GM20431 (cell line): ENCODE measurements at regions not wholly inside any gene's neighbourhood (a gene's known extent, or its start where the extent isn't known, plus 50 kb on each side); places are given as distances from the start of the nearest gene placed in this dataset.

Experiments
- in situ Hi-C: fragments of 300-500 bp; cut with MseI, MboI; formaldehyde crosslinking; loops from one replicate; pipeline ENCODE4 v1.15.0; 2020; ENCODE audit warnings: low sequenced_read_pairs; ENCODE audit not compliant: unreplicated experiment

GRCh38 chr5:4868140-4868735 is 271.9 kb upstream of the ADAMTS16 start:
- in situ Hi-C loops, result no loop called here

DNA sequence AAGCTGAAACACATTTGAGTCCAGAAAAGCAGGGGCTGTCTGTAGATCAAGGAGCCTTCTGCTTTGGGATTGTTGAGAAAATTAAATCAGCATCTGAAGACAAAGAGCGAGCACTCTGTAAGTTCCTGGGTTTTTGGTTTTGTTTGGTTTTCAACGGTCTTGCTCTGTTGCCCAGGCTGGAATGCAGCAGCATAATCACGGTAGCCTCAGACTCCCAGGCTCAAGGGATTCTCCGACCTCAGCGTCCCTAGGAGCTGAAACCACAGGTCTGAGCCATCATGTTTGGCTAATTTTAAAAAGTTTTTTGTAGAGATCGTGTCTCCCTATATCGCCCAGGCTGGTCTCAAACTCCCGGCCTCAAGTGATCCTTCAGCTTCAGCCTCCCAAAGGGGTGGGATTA is 266.5 kb upstream of the ADAMTS16 start:
- in situ Hi-C loops, result loop anchor here (10.0 kb wide), 1 partner anchor 531 kb away; no protein-coding TSS in a partner anchor

GRCh38 chr5:4874097-4874496 is 266.0 kb upstream of the ADAMTS16 start:
- in situ Hi-C loops, result loop anchor here (10.0 kb wide), 1 partner anchor 531 kb away; no protein-coding TSS in a partner anchor

GRCh38 chr5:4875942-4876341 is 264.2 kb upstream of the ADAMTS16 start:
- in situ Hi-C loops, result loop anchor here (10.0 kb wide), 1 partner anchor 529 kb away; no protein-coding TSS in a partner anchor

- in situ Hi-C loops, result loop anchor here (10.0 kb wide), 1 partner anchor 528 kb away; no protein-coding TSS in a partner anchor
Measured at GRCh38 chr5:4876804-4877203, 263.3 kb upstream of the ADAMTS16 start.

- in situ Hi-C loops, result loop anchor here (10.0 kb wide), 1 partner anchor 527 kb away; no protein-coding TSS in a partner anchor
Measured at GRCh38 chr5:4877579-4877978, 262.6 kb upstream of the ADAMTS16 start.

GRCh38 chr5:4879075-4879474 is 261.1 kb upstream of the ADAMTS16 start:
- in situ Hi-C loops, result loop anchor here (10.0 kb wide), 1 partner anchor 526 kb away; no protein-coding TSS in a partner anchor

DNA sequence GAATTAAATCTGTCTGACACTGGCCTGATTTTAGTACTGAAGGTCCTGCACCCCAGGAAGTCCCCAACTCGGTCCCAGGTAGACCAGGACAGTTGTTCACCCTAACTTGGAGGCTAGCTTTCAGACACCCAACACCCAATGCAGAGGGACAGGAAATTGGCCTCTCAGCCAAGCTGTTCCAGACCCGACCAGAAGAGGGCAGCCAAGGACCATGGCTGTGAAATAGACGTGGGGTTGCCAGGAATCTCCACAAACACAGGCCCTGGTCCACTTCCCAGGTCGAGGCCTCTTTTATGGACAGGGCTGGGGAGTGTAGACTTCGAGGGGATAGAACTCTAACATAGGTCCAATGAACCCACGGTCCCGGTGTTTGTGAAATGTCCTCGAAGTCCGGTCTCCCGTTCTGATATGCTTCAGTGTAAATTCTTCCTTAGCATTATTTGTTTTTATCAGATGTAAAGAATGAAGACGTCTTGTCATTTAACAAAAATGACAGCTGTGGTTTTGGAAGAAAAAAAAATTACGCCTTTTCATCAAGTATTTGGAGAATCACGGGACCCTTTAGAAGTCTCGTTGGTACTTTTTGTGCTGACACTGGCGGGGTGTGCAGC is 260.3 kb upstream of the ADAMTS16 start:
- in situ Hi-C loops, result loop anchor here (10.0 kb wide), 1 partner anchor 525 kb away; no protein-coding TSS in a partner anchor

GRCh38 chr5:4880304-4880741 is 259.8 kb upstream of the ADAMTS16 start:
- in situ Hi-C loops, result no loop called here

DNA sequence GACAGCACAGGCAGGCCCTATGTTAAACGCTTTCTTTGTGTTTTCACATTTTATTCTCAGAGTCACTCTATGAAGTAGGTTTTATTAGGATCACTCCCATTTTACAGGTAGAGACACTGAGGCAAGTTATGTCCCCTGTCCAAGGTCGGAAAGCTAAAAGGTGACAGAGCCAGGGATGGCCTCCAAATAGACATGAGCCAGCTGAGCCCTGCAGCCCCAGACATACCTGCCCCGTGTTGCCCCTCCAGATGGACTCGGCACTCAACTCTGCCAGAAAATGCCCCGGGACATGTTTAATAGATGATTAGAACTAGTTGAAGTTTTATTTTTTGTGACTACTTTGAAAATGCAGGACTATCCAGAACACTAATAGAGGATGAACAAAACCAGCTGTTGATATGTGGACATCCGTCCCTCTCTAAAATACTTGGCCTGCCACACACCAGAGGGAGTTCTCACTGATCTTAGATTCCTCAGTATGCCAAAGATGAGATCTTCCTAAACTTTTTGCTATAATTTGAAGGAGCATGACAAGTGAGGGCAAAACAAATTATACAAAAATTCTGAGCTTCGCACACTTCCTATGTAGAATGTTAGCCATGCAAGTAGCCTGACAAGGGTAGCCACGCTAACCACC is 258.6 kb upstream of the ADAMTS16 start:
- in situ Hi-C loops, result no loop called here

GRCh38 chr5:4882186-4882585 is 257.9 kb upstream of the ADAMTS16 start:
- in situ Hi-C loops, result no loop called here

GRCh38 chr5:4883360-4883759 is 256.8 kb upstream of the ADAMTS16 start:
- in situ Hi-C loops, result no loop called here

DNA sequence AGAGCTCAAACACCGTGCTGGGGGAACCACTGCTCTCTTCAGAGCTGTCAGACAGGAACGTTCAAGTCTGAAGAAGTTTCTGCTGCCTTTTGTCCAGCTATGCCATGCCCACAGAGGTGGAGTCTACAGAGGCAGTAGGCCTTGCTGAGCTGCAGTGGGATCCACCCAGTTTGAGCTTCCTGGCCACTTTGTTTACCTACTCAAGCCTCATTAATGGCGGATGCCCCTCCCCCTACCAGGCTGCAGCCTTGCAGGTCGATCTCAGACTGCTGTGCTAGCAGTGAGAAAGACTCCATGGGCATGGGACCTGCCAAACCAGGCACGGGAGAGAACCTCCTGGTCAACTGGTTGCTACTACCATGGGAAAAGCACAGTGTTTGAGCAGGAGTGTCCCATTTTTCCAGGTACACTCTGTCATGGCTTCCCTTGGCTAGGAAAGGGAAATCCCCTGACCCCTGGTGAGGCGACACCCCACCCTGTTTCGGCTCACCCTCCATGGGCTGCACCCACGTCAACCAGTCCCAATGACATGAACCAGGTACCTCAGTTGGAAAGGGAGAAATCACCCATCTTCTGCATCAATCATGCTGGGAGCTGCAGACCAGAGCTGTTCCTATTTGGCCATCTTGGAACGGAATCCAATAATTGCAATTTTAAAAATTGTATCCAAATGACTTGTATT is 246.9 kb upstream of the ADAMTS16 start:
- in situ Hi-C loops, result no loop called here

DNA sequence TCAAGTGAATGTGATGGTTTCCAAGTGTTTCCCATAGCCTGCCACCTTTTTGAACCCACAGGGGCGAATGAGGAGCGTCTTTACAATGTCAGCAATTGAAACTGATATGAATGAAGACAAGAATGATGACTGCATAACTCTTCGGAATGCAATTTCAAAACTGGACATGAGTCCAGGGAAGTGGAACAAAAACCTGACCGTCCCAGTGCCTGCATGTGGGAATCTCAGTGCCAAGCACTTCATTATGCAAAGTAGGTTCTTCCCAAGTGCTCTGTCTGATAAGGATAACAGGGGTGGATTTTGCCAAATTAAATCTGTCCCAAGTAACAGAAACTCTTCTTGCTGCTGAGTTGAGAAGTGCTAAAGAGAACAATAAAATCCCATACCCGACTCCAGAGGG is 243.8 kb upstream of the ADAMTS16 start:
- in situ Hi-C loops, result no loop called here

GRCh38 chr5:4901305-4901811 is 238.8 kb upstream of the ADAMTS16 start:
- in situ Hi-C loops, result no loop called here

- in situ Hi-C loops, result no loop called here
Measured at GRCh38 chr5:4901924-4902323, 238.2 kb upstream of the ADAMTS16 start.

GRCh38 chr5:4905674-4906520 is 234.2 kb upstream of the ADAMTS16 start:
- in situ Hi-C loops, result no loop called here

GRCh38 chr5:4906786-4907185 is 233.3 kb upstream of the ADAMTS16 start:
- in situ Hi-C loops, result no loop called here

- in situ Hi-C loops, result no loop called here
Measured at GRCh38 chr5:4907571-4907970, 232.6 kb upstream of the ADAMTS16 start.
